HCT116 (cell line): ENCODE measurements at regions not wholly inside any gene's neighbourhood (a gene's known extent, or its start where the extent isn't known, plus 50 kb on each side); places are given as distances from the start of the nearest gene placed in this dataset.

Experiments
- ATAC-seq: fragments of 200-7000 bp; cut with Tn5 transposase; 2 replicates; pipeline ENCODE4 v1.9.1; 2020; ENCODE audit warnings: mild to moderate bottlenecking, moderate library complexity
- BruUV-seq: library from RNA; stranded (reverse); fragments of 400-500 nt; replicated peaks from 2 replicates; lab custom pipeline; 2021; lab: Mats Ljungman, UMichigan
- CTCF ChIA-PET: fragments of 300-600 bp; sonication (Branson Sonifier 250); formaldehyde crosslinking; loops from one replicate; lab custom pipeline; 2021; ENCODE audit warnings: antibody characterized with exemption; lab: Charles Lee
- POLR2A ChIA-PET: fragments of 300-600, 350-600 bp; sonication (Branson Sonifier 250); formaldehyde crosslinking; loops from one replicate; lab custom pipeline; 2021; ENCODE audit warnings: antibody characterized with exemption; lab: Charles Lee
- RAD21 ChIA-PET, 2 experiments: fragments of 300-600 bp; sonication (Branson Sonifier 250); formaldehyde crosslinking; loops; one replicate each; lab custom pipeline; 2023; ENCODE audit warnings: low total read pairs in 2 of 2; ENCODE audit not compliant: uncharacterized antibody in 2 of 2, unreplicated experiment in 2 of 2, low non-redundant PET in 1 of 2; lab: Charles Lee
- DNase-seq: peaks from one replicate; pipeline ENCODE4 v3.0.0-alpha.2; 2010; ENCODE audit warnings: low read depth, low spot score
- H2AFZ ChIP-seq: fragments of 200-600 bp; shearing (Covaris generic), sonication (generic); 2 replicates; pipeline ENCODE4 v1.6.1; 2017; ENCODE audit warnings: low read depth, mixed run types, mixed read lengths, antibody characterized with exemption, low read length; ENCODE audit not compliant: poor library complexity, severe bottlenecking
- H3K27ac ChIP-seq: 2 replicates; pipeline ENCODE4 v1.5.1; 2012; ENCODE audit warnings: low read depth, low read length
- H3K27me3 ChIP-seq: fragments of 200-600 bp; sonication (generic); 2 replicates; pipeline ENCODE4 v1.6.1; 2016; ENCODE audit warnings: mixed run types, low read length, mixed read lengths; ENCODE audit not compliant: insufficient read depth
- H3K36me3 ChIP-seq, 2 experiments: fragments of 200-500 bp in 1 of 2; fragments of 200-600 bp in 1 of 2; sonication (Bioruptor generic) in 1 of 2; sonication (generic) in 1 of 2; 2 replicates each; pipeline versions ENCODE4 v1.5.1 to v1.6.1; 2014 to 2016; ENCODE audit warnings: low read length in 2 of 2, inconsistent platforms in 1 of 2, mixed read lengths in 1 of 2, mixed run types in 1 of 2; ENCODE audit not compliant: insufficient read depth in 2 of 2, control insufficient read depth in 1 of 2
- H3K4me1 ChIP-seq, 2 experiments: fragments of 200-600 bp in 1 of 2; sonication (generic) in 1 of 2; 2 replicates each; pipeline versions ENCODE4 v1.5.1 to v1.6.1; 2012 to 2017; ENCODE audit warnings: low read length in 2 of 2, inconsistent platforms in 1 of 2, mild to moderate bottlenecking in 1 of 2, mixed read lengths in 1 of 2, mixed run types in 1 of 2, moderate library complexity in 1 of 2; ENCODE audit not compliant: insufficient read depth in 2 of 2, control insufficient read depth in 1 of 2
- H3K4me2 ChIP-seq: fragments of 200-600 bp; sonication (generic); 2 replicates; pipeline ENCODE4 v1.6.1; 2017; ENCODE audit warnings: mixed run types, low read length, mixed read lengths
- H3K4me3 ChIP-seq, 2 experiments: fragments of 200-600 bp in 1 of 2; sonication (generic) in 1 of 2; replicated peaks in 1 of 2; 2 replicates each; pipeline ENCODE4 v1.5.1; 2011 to 2016; ENCODE audit warnings: low read length in 2 of 2, control low read depth in 1 of 2, low read depth in 1 of 2, mild to moderate bottlenecking in 1 of 2, mixed read lengths in 1 of 2, mixed run types in 1 of 2
- H3K79me2 ChIP-seq: fragments of 200-600 bp; sonication (generic); 2 replicates; pipeline ENCODE4 v1.6.1; 2017; ENCODE audit warnings: mild to moderate bottlenecking, mixed run types, low read length, moderate library complexity, mixed read lengths; ENCODE audit not compliant: insufficient read depth
- H3K9ac ChIP-seq: fragments of 200-600 bp; sonication (generic); 2 replicates; pipeline ENCODE4 v1.6.1; 2016; ENCODE audit warnings: low read length, mixed read lengths
- H3K9me2 ChIP-seq: fragments of 200-600 bp; sonication (generic), shearing (Covaris generic); 2 replicates; pipeline ENCODE4 v1.6.1; 2017; ENCODE audit warnings: mixed run types, mild to moderate bottlenecking, moderate library complexity; ENCODE audit not compliant: insufficient read depth
- H3K9me3 ChIP-seq, 2 experiments: fragments of 200-500 bp in 1 of 2; fragments of 200-600 bp in 1 of 2; sonication (Bioruptor generic) in 1 of 2; sonication (generic) in 1 of 2; 2 replicates each; pipeline ENCODE4 v1.6.1; 2014 to 2017; ENCODE audit warnings: low read length in 2 of 2, mixed read lengths in 2 of 2, inconsistent platforms in 1 of 2, low read depth in 1 of 2, mild to moderate bottlenecking in 1 of 2, mixed run types in 1 of 2, moderate library complexity in 1 of 2; ENCODE audit not compliant: control insufficient read depth in 1 of 2, insufficient read depth in 1 of 2
- H4K20me1 ChIP-seq: fragments of 200-600 bp; sonication (generic), shearing (Covaris generic); 2 replicates; pipeline ENCODE4 v1.6.1; 2017; ENCODE audit warnings: mixed run types, mild to moderate bottlenecking, moderate library complexity; ENCODE audit not compliant: insufficient read depth
- CEBPB ChIP-seq: IDR thresholded peaks from 2 replicates; pipeline ENCODE4 v1.6.1; 2012; ENCODE audit warnings: low read depth
- EGR1 ChIP-seq: IDR thresholded peaks from 2 replicates; pipeline ENCODE4 v1.6.1; 2012; ENCODE audit warnings: low read depth
- EZH2 ChIP-seq: fragments of 200-600 bp; sonication (generic); IDR thresholded peaks from 2 replicates; pipeline ENCODE4 v1.6.1; 2017; ENCODE audit warnings: antibody characterized with exemption, mixed run types
- EZH2phosphoT487 ChIP-seq: fragments of 200-600 bp; IDR thresholded peaks from 2 replicates; pipeline ENCODE4 v1.6.1; 2018; ENCODE audit warnings: antibody characterized with exemption, borderline replicate concordance
- JUND ChIP-seq: IDR thresholded peaks from 2 replicates; pipeline ENCODE4 v1.6.1; 2012
- RAD21 ChIP-seq: IDR thresholded peaks from 2 replicates; pipeline ENCODE4 v1.6.1; 2012; ENCODE audit warnings: low read depth, mild to moderate bottlenecking
- REST ChIP-seq: IDR thresholded peaks from 2 replicates; pipeline ENCODE4 v1.6.1; 2012; ENCODE audit warnings: low read depth
- SRF ChIP-seq: IDR thresholded peaks from 2 replicates; pipeline ENCODE4 v1.6.1; 2012; ENCODE audit warnings: low read depth
- TCF7L2 ChIP-seq: IDR thresholded peaks from 2 replicates; pipeline ENCODE4 v1.7.0; 2011; ENCODE audit warnings: borderline replicate concordance, inconsistent platforms; ENCODE audit not compliant: insufficient read depth, insufficient read length; ENCODE audit errors: extremely low read depth
- ZFX ChIP-seq: fragments of 450-650 bp; IDR thresholded peaks from 2 replicates; pipeline ENCODE4 v1.6.1; 2017
- ZNF274 ChIP-seq: fragments of 200-500 bp; sonication (Bioruptor generic); IDR thresholded peaks from 2 replicates; pipeline ENCODE4 v1.6.1; 2014; ENCODE audit warnings: mild to moderate bottlenecking, low read depth, low read length, inconsistent platforms
- intact Hi-C: fragments of 100-400 bp; cut with micrococcal nuclease; formaldehyde crosslinking; loops from 2 replicates; pipeline ENCODE4 v1.10.0; 2022
- TF ChIP-seq, protein P1 (sequence below), 3 experiments: fragments of 200-600 bp in 1 of 3; sonication (generic) in 1 of 3; IDR thresholded peaks in 2 of 3; conservative IDR thresholded peaks in 1 of 3; 2 replicates each; pipeline ENCODE4 v1.5.1; 2012 to 2017; ENCODE audit warnings: low read depth in 2 of 3, low read length in 2 of 3, antibody characterized with exemption in 1 of 3, borderline replicate concordance in 1 of 3, control low read depth in 1 of 3, mild to moderate bottlenecking in 1 of 3, mixed read lengths in 1 of 3, mixed run types in 1 of 3, moderate library complexity in 1 of 3; ENCODE audit not compliant: insufficient read depth in 1 of 3
- TF ChIP-seq, protein P2 (sequence below): IDR thresholded peaks from 2 replicates; pipeline ENCODE4 v1.6.1; 2011; ENCODE audit warnings: mild to moderate bottlenecking, low read length, moderate library complexity; ENCODE audit not compliant: insufficient replicate concordance; ENCODE audit errors: extremely low read depth

DNA sequence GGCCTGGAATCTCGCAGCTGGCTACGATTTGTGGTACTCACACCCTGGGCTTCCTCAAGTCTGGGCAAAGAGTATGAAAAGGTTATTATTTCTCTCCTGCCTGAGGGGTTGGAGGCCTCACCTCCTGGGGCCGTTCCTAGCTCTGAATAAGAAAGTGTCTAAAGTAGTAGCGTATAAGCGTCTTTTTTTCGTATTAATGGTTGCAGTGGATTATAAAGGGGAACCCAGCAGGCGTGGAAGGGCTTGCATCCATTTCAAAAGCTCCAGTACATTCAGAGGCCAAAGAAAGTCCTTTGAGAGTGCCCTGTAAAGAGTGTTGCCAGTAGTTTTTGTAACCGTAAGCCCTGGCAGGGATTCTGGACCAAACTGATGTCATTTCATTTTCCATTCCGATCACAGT, 72.2 kb upstream of the MPHOSPH6 start:
- no peak overlapping the region for H2AFZ ChIP-seq
- ChIA-PET RAD21 (no interaction called here), CTCF (no interaction called here), POLR2A (no interaction called here)
- H3K27me3 ChIP-seq = peaks cover 16% of the 10 kb centered on the region
- no peak overlapping the region for H3K4me3 ChIP-seq
- no peak overlapping the region for H3K4me2 ChIP-seq
- ATAC-seq = no peak
- BruUV-seq = no TSS peak
- H3K27ac ChIP-seq = no peak overlapping the region
- DNase-seq = no peak
- no peak overlapping the region for H3K9ac ChIP-seq
- H3K9me2 ChIP-seq = no peaks in the 10 kb centered on the region
- intact Hi-C loops = no loop called here
- H3K4me1 ChIP-seq = no peaks in the 10 kb centered on the region
- no peaks in the 10 kb centered on the region for H4K20me1 ChIP-seq
- H3K9me3 ChIP-seq = no peaks in the 10 kb centered on the region
- H3K36me3 ChIP-seq = no peaks in the 10 kb centered on the region
- no peaks in the 10 kb centered on the region for H3K79me2 ChIP-seq
- TF ChIP-seq, protein P1, sequence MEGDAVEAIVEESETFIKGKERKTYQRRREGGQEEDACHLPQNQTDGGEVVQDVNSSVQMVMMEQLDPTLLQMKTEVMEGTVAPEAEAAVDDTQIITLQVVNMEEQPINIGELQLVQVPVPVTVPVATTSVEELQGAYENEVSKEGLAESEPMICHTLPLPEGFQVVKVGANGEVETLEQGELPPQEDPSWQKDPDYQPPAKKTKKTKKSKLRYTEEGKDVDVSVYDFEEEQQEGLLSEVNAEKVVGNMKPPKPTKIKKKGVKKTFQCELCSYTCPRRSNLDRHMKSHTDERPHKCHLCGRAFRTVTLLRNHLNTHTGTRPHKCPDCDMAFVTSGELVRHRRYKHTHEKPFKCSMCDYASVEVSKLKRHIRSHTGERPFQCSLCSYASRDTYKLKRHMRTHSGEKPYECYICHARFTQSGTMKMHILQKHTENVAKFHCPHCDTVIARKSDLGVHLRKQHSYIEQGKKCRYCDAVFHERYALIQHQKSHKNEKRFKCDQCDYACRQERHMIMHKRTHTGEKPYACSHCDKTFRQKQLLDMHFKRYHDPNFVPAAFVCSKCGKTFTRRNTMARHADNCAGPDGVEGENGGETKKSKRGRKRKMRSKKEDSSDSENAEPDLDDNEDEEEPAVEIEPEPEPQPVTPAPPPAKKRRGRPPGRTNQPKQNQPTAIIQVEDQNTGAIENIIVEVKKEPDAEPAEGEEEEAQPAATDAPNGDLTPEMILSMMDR (IDR thresholded peaks at IDR 0.05 in 2 of 3, conservative IDR thresholded peaks at IDR 0.05 in 1 of 3; ENCODE audit: borderline replicate concordance in 1 of 3, insufficient read depth in 1 of 3, low read depth in 2 of 3, low read length in 2 of 3) = no peak
- TF ChIP-seq EZH2 (no peak), JUND (no peak), SRF (no peak), ZNF274 (no peak), EGR1 (no peak), RAD21 (no peak), ZFX (no peak), TCF7L2 (no peak), REST (no peak), EZH2phosphoT487 (no peak), CEBPB (no peak)
- TF ChIP-seq, protein P2, sequence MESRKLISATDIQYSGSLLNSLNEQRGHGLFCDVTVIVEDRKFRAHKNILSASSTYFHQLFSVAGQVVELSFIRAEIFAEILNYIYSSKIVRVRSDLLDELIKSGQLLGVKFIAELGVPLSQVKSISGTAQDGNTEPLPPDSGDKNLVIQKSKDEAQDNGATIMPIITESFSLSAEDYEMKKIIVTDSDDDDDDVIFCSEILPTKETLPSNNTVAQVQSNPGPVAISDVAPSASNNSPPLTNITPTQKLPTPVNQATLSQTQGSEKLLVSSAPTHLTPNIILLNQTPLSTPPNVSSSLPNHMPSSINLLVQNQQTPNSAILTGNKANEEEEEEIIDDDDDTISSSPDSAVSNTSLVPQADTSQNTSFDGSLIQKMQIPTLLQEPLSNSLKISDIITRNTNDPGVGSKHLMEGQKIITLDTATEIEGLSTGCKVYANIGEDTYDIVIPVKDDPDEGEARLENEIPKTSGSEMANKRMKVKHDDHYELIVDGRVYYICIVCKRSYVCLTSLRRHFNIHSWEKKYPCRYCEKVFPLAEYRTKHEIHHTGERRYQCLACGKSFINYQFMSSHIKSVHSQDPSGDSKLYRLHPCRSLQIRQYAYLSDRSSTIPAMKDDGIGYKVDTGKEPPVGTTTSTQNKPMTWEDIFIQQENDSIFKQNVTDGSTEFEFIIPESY = no peak
